ENCODE measurements at regions not wholly inside any gene's neighbourhood (a gene's known extent, or its start where the extent isn't known, plus 50 kb on each side); places are given as distances from the start of the nearest gene placed in this dataset.

DNA sequence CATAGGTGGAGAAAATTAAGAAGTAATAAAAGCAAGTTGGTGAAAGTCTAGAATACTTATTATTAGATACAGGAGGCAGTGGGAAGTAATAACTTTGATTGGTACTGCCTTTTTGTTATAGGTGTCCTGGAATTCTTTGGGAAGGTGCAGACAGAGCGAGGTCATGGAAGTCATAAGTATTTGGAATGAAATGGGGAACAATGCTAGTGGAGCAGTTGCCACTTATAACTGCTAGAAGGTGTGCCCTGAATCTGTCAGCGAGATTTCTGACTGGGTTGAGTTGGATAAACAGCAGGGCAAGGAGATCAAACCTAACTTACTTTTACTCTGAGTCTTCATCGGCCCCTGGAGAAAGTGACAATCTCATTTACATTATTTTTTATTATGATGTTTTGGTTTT lies 69.6 kb downstream of the LHX9 start:
- TF ChIP-seq, protein P1, sequence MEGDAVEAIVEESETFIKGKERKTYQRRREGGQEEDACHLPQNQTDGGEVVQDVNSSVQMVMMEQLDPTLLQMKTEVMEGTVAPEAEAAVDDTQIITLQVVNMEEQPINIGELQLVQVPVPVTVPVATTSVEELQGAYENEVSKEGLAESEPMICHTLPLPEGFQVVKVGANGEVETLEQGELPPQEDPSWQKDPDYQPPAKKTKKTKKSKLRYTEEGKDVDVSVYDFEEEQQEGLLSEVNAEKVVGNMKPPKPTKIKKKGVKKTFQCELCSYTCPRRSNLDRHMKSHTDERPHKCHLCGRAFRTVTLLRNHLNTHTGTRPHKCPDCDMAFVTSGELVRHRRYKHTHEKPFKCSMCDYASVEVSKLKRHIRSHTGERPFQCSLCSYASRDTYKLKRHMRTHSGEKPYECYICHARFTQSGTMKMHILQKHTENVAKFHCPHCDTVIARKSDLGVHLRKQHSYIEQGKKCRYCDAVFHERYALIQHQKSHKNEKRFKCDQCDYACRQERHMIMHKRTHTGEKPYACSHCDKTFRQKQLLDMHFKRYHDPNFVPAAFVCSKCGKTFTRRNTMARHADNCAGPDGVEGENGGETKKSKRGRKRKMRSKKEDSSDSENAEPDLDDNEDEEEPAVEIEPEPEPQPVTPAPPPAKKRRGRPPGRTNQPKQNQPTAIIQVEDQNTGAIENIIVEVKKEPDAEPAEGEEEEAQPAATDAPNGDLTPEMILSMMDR (conservative IDR thresholded peaks at IDR 0.05): no peak
- no peak for TF ChIP-seq EZH2 (IDR thresholded peaks at IDR 0.05; ENCODE audit: low read depth)

Measured in PC-9 (cell line).